ENCODE measurements at regions not wholly inside any gene's neighbourhood (a gene's known extent, or its start where the extent isn't known, plus 50 kb on each side); places are given as distances from the start of the nearest gene placed in this dataset.

DNA sequence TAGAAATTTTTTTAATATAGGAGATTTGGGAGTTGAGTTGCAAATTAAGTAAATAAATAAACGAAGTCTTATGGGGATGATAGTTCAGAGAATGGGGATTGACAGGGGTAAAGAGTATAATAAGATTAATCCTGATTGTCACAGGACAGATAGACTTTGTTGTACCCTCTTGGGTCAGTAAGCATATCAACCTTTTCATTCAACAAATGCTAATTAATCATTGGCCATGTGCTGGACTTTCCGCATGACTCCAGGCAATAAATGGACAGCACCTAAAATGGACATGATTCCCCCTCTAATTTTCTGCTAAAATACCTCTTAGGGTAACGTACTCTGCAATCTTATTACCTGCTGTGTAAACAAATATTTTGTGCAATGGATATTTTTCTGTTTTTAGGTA lies 1331.1 kb upstream of the ADGRL3 start:
- TF ChIP-seq GATA2 (IDR thresholded peaks at IDR 0.05; ENCODE audit: low read depth, low read length) (no peak), GATA3 (IDR thresholded peaks at IDR 0.05; ENCODE audit: low read depth, low read length) (no peak)
